Stimulated activated CD4-positive, alpha-beta T cell treated with anti-CD3 and anti-CD28 coated beads, TNF-alpha, amount 100 ng/mL, for 24 hours (primary cell): ENCODE measurements at regions not wholly inside any gene's neighbourhood (a gene's known extent, or its start where the extent isn't known, plus 50 kb on each side); places are given as distances from the start of the nearest gene placed in this dataset.
"Not testable (repeated sequence)": the region's sequence is repeated elsewhere in the genome, so short reads cannot be mapped to it uniquely, and the experiment has no call there.

ENCODE experiments used
- DNase-seq, 3 experiments: peaks; one replicate each; pipeline ENCODE4 v3.0.0-alpha.2; 2020; ENCODE audit warnings: low read depth in 3 of 3

DNA sequence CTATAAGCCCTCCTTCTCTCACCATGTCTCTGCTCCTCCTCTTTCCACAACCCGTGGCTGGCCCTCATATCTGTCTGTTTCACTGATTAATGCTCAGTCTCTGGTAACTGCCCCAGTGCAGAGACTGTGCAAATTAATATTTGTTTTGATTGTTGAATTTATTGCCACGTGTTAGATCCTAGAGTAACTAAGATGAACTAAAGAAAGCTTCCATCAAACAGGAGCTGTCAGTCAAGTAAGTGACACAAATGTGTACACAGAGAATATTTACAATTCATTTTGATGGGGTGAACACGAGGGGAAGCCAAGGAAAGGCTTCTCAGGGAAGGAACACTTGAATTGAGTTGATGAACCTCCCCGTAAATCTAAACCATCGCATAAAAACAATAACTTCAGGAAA, 182.5 kb downstream of the BAMBI start:
- DNase-seq = no peak

DNA sequence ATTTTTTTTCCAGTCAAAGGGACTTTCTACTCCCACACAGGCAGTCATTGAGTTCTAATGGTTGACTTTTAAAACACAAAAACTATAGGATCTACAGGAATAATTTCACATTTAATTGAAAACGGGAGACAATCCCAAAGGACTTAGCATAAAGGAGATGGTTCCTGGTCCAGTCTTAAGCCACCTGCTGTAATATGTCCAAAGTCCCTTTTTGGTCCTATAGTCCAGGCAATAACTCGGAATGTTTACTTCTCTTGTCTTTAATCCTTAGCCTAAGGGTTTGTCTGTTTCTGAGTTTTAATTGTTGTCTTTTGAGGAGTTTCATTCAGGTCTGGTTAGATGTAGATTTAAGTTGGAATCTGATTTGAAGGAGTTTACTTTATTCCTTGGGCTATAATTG, 184.9 kb downstream of the BAMBI start:
- no peak for DNase-seq

DNA sequence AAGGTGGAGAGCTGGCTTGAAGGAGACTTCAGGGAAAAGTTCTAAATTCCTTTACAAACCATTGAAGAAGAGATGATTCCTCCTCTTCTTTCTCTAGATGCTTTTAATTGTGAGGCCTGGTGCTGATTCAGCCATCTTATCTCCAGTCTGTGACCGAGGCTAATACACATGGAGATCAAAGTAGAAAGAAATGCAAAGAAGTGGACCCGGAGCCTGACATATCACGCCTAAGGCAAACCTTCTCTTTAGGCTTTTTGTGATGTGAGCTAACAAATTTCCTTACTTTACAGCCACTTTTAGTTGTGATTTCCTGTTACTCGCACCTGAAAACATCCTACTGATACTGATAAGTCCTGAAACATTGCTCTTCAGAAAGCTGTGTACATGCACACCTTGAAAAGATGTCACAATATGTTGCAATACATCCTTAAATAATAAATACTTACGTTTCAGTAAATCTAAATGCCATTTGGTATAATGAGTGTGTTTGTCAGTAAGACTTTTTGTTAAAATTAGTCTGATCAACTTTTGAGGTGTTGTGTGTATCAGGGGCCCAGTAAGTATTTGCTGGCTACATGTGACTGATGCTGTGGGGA, 192.4 kb downstream of the BAMBI start:
- no peak for DNase-seq

DNA sequence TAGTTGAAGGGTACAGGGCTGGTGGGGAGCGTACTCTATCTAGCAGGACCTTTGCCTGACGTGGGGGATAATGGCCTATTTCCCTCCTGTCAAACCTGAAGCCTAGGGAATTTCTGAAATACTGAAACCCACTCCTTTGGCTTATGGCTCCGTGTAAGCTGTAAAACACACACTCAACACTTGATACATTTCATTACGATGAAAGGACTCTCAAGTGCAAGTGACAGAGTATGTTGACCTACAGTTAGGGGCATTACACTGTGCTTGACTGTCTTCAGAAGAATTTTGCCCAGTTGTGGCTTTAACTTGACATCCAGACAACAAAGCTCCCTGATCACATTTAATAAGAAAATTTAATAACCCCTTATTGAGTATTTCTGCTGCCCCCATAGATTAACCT, 194.3 kb downstream of the BAMBI start:
- no peak for DNase-seq

DNA sequence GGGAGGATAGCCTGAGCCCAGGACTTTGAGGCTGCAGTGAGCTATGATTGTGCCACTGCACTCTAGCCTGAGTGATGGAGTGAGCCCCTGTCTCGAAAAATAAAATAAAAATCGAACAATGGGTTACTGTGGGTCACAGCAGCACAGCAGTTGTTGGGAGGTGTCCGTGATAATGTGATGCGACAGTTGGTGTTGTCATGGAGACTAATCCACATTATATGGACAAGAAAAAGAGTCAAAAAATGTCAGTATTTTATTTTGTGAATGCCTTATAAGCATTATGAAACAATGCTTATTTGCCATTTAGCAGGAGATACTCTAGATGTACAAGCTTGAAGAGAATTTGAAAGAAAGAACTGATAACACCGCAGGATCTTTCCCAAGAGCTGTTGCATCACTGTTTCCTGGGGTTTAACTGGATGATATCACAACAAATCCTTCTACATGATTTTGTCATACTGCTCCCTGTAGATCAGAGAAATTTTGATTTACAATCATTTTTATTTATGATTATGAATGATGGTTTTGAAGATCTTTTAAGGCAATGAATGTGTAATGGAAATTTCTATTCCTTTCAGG, 195.4 kb downstream of the BAMBI start:
- DNase-seq = no peak

DNA sequence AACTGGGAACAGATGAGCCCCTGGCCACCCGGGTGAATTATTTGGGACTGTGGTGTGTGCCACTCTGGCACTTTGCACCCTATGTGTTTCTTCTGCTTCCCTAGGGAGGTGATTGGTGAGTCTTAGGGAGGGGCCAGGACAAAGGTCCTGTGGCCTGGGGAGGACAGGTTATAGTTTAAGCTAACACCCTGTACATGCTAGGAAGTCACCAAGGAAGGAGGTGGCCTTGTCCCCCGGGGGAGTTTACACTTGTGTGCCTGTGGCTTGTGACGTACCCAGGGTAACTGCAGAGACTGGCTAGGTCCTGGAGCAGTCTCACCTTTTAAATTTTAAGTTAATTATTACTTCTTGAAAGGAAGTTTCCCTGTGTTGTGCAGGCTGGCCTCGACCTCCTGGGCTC, 196.2 kb downstream of the BAMBI start:
- DNase-seq = no peak

DNA sequence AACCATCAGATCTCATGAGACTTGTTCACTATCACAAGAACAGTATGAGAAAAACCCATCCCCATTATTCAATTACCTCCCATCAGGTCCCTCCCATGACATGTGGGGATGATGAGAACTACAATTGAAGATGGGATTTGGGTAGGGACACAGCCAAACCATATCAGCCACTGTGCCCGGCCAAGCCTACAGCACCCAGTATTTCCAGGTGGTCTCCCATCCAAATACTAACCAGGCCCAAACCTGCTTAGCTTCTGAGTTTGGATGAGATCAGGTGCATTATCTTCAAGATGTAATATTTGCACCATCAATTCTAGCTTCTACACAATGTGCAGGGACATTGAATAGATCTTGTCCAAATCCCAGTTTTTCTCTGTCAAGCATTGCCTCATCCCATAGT, 196.9 kb downstream of the BAMBI start:
- no peak for DNase-seq

DNA sequence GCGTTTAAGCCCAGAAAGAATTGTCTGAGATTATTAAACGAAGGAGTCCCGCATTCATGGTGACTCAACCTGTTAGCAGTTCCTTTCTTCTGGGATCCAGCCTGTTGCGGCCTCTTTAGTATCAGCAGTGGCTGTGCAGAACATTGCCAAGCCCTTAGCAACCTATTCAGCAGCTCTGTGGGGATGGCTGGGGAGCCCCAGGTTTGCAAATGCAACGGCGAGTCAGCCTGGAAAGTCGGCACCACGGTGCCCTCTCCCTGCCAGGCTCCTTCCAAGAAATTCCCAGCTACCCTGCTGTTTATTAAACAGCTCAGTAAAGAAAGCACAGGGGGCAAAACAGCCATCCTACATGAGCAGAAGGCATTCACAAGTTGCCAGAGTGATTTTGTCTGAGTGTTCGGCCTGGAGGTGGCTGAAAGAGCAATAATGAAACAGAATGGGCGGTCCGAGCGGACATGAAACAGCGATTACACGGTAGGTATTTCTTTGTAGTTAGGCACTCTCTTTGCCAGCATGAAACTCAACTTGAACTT, 198.3 kb downstream of the BAMBI start:
- DNase-seq = no peak

DNA sequence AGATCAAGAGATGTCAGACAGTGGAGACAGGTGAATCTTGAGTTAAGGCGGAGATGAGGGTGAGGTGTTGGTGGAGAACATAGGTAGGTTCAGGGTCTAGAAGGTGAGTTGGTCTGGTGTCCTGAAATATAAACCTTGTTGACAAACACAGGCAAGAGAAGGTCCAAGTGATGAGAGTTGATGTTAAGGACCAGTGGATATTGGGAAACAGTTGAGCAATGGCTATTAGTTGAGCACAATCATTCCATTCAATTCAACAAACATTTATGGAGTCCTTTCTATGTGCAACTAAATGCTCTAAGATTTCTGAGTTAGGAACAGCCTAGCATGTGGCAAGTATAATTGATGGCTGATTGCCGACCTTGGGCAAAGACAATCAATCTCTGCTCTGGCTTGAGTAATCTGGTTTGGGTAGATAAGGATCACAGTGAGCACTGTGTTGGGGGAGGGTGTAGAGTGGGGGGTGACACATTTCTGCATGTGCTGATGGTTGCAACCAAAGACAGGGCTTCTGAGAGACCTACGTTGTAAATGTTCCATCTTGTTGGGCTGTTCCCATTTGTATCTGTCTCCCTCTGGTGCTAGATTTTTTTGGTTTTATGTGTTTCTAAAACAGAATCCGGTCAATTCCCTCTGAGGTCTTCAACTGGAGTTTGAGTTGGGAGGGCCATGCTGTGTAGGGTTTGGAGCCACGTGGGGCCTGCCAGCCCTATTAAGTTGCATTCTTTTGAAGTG, 201.1 kb downstream of the BAMBI start:
- DNase-seq = no peak

DNA sequence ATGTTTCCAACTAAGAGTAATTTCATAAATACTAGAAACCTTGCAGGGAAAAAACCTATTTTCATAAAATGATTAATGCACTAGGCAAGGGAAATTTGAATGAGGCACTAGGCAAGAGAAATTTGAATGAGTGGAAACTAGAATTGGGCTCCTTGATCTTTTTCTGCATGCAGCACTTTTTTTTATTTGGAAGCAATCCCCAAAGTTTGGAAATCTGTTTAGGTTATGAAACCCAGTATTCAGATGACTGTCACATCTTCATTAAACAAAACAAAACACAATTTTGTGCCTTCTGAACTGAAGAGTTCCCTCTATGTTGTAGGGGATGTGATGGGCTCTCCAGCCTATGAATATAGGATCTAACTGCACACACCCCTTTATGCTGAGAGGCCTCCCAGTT, 201.9 kb downstream of the BAMBI start:
- DNase-seq = no peak

DNA sequence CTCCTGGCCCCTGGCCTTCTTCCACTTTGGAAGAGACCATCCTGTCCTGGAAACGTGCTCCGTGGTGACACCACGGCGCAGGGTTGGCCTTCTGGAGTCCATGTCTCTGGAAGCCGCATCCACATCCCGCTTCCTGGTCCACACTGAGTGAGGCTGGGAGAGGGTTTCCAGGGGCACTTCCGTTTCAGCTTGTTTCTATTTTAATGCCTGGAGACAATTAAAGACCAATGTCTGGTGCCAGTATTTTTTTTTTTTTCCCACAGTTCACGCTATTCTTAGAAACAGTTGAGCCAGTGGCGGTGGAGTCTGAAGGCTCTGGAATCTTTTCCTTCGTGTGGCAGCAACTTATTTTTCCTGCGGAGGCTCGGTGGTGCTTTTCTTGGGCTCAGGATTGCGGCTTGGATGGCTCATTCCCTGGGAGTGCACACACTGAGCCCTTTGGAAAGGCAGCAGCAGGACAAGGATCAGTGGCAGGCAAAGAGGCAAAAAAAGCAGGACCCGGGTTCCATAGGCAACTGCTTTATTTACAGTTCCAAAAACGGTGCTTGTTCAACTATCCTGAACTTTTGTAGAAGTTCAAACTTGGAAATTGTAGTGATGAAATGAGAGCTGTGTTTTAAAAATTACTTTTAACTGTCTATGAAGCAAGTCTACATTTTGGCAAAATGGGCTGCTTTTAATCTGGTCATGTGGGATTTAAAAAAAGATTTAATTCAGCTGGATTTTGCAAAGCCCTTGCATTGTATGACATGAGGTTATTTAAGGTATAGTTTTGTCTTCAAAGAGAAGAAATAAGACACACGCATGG, 202.8 kb downstream of the BAMBI start:
- no peak for DNase-seq

DNA sequence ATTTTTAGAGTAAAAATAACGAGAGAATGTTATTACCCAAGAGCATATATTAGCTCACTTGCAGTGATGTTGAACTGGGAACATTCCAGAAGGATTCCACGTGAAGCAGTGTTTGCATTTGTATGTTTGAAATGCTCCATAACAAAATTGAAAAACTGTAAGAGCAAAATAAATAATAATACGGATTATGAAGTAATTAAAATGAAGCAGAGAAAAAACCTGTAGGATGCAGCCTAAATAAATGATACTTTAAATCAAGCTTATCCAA, 203.3 kb downstream of the BAMBI start:
- no peak for DNase-seq

DNA sequence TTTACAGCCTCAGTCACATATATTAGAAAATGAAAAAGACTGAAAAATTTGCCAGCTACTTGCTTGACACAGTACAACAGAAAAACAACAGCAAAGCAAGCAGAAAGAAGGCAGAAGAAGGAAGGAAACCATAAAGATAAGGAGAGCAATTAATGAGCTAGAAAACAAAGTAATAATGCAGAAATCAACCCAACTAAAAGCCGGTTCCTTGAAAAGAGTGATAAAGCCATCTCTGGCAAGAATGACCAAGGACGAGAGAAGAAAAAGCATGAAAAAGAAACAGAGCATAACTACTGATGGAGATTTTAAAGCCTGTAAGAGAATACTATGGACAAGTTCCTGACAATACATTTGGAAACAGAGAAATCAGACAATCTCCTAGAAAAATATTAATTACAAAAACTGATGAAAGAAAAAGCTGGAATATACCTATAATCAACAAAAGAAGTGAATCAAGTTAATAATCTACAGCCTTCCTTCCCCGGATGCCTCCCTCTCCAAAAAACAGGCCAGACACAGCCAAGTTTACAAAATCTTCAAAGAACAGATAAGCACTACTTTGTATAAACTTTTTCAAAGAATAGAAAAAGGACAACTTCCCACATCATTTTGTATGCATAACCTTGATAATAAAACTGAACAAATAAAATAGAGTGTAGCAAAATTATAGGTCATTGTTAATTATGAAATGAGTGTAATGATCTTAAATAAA, 204.0 kb downstream of the BAMBI start:
- DNase-seq = no peak

DNA sequence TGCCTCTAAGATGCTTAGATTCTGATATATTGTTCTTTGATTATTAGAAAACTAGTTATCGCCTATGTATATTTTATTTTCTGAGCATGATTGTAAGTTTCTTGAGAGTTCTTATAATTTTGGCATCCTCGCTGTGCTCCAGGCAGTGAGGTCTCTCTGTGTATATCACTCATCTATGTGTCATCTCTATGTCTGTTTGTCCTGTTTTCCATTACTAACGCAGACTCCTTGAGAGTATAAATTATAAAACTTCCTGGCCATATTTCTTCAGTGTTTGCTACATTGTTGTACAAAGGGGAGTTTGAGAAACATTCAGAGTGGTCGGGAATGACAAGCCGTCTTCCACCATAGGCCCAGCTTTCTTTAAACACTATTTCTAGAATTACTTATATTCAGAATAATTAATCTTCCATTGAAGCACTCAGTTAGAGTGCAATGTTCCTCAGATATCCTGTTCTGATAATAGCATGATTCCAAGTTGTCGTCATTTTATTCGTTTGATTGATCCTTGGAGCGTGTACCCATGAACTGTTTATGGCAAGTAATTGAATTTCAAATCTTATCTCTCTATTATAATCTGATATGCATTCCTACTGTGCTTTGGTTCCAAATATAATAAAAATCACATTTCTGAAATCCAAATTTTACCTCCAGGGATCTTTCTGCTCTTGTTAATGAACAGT, 206.6 kb downstream of the BAMBI start:
- DNase-seq = no peak

DNA sequence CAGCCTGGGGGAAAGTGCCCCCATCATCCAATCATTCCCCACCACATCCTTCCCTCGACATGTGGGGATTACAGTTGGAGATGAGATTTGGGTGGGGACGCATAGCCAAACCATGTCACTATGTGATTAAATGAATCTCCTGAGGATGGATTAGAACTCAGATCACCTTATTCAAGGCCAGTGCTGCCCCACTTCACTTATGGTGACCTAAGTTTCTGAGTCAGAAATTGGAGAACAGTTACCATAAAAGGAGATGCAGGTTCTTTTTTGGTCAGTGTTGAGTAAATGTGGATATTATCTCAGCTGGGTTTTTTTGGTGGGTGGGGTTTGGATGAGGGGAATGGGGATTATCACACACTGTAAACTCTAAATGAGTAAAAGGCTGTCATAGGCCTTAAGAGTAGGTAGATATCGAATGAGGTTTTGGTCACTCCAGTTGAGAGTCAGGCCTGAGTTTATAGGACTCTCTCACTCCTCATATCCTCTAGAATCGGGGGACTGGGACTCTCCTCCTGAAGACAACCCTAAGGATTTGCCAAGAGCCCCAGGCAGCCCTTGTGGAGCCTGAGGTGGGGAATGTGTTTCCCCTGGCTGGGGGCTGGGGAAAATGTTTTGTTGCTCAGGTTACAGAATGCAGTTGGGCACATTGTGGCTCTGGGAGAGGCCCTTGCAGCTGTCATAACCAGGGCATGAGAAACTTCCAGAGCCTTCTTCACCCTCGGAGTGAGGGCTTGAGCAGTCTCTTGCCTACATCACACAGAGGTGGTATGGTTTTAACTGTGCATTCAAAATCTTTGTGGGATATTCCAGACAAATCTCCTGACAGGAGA, 213.0 kb downstream of the BAMBI start:
- no peak for DNase-seq

DNA sequence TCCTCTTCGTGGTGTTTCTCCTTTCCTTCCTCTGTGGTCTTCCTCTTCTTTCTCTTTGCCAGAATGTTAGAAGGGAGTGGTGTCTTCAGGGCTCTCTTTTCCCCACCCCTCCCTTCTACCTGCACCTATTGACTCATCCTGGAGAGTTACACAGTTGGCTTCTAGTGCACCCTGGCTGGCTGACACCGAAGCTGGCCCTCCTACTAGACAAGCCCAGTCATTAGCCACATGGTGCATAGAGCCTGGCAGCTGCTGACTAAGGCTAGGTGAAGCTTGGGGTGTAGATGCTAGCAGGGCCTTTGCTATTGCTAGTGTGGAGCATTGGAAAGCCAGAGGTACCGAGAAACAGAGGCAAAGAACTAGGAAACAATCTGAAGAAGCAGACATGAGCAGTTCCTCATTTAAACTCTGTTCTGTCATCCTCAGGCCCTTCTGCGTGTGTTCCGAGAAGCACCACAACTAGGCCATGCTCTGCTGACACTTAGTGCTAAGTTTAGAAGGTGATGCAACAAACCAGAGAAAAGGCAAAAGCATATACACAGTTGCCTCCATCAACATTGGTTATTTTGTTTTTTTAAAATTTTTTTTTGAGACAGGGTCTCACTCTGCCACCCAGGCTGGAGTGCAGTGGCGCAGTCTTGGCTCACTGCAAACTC, 213.9 kb downstream of the BAMBI start:
- DNase-seq = no peak

DNA sequence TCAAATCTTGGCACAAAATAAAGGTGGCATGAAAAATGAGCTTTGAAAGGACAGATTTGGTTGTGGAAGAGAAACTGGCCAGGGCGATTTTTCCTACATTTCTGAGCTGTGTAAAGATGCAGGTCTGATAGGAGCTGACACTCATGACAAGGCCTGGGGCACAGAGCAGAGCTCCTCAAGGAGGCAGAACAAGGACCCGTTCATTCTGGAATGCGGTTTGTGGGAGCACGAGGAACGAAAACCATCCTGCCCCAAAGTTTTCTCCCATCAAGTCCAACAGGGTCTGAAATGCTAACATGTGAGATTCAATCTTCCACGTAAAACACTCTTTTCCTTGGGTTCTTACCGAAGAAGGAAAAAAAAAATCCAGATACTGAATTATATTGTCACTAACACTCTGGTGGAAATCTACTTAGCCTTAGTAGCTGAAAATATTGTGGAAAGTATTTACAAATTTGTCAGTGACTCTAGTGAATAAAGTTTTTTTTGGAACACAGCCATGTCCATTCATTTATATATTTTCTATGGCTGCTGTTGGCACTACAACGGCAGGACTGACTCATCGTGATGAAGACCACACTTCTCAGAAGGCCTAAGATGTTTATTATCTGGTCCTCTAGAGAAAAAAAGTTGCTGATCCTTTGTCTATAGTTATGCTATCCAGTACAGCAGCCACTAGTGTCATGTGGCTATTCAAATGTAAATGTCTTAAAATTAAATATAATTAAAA, 215.7 kb downstream of the BAMBI start:
- DNase-seq = no peak

DNA sequence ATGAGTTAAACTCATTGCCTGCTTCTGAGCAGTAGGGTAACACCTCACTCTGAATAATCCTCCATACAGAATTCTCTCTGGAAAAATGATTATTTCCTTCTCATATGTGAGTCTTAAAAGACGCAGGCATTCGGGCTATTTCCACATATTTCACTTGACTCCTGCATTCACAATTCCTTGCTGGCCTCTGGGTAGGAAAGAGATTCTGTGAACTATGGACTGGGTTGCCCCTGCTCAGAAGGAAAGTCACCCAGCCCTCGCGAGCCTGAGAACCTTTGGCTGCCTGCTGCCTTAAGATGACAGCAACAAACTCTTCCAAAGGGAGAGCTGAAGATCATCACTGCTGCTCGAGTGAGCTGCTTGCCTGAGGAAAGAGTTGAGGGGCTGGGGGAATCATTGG, 216.8 kb downstream of the BAMBI start:
- DNase-seq = no peak

DNA sequence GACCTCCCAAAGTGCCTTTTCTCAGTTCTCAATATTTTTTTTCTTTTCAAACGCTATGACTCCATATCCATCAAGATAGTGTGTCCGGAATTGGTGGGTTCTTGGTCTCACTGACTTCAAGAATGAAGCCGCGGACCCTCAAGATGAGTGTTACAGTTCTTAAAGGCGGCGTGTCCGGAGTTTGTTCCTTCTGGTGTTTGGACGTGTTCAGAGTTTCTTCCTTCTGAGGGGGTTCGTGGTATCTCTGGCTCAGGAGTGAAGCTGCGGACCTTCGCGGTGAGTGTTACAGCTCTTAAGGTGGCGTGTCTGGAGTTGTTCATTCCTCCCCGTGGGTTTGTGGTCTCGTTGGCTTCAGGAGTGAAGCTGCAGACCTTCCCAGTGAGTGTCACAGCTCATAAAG, 218.3 kb downstream of the BAMBI start:
- not testable (repeated sequence) for DNase-seq
